ENCODE measurements at regions not wholly inside any gene's neighbourhood (a gene's known extent, or its start where the extent isn't known, plus 50 kb on each side); places are given as distances from the start of the nearest gene placed in this dataset.
"Not testable (repeated sequence)": the region's sequence is repeated elsewhere in the genome, so short reads cannot be mapped to it uniquely, and the experiment has no call there.

- FAIRE-seq (no peak), DNase-seq (ENCODE audit: low read depth) (no peak)
- Histone ChIP-seq H3K27me3 (ENCODE audit: control insufficient read depth, insufficient read depth, low read length) (no peaks in the 10 kb centered on the region), H3K4me3 (ENCODE audit: low read depth, low read length) (no peak overlapping the region), H3K36me3 (ENCODE audit: control insufficient read depth, insufficient read depth, low read length) (no peaks in the 10 kb centered on the region)
- no peak for TF ChIP-seq CTCF (IDR thresholded peaks at IDR 0.05; ENCODE audit: insufficient read depth, low read length, severe bottlenecking)
Observed at GRCh38 chr2:184372484-184372883, 225.8 kb upstream of the ZNF804A start.

- H3K36me3 ChIP-seq (ENCODE audit: control insufficient read depth, insufficient read depth, low read length) = no peaks in the 10 kb centered on the region
- TF ChIP-seq CTCF (IDR thresholded peaks at IDR 0.05; ENCODE audit: insufficient read depth, low read length, severe bottlenecking) = no peak
- FAIRE-seq = no peak
- no peaks in the 10 kb centered on the region for H3K27me3 ChIP-seq (ENCODE audit: control insufficient read depth, insufficient read depth, low read length)
- H3K4me3 ChIP-seq (ENCODE audit: low read depth, low read length) = no peak overlapping the region
- no peak for DNase-seq (ENCODE audit: low read depth)
Observed at GRCh38 chr2:184394642-184395041, 203.7 kb upstream of the ZNF804A start.

GRCh38 chr2:184402381-184402780 lies 195.9 kb upstream of the ZNF804A start:
- no peak for FAIRE-seq
- no peak for TF ChIP-seq CTCF (IDR thresholded peaks at IDR 0.05; ENCODE audit: insufficient read depth, low read length, severe bottlenecking)

GRCh38 chr2:184407041-184407630 lies 191.2 kb upstream of the ZNF804A start:
- not testable (repeated sequence) for DNase-seq (ENCODE audit: low read depth); H3K36me3 ChIP-seq (ENCODE audit: control insufficient read depth, insufficient read depth, low read length); H3K27me3 ChIP-seq (ENCODE audit: control insufficient read depth, insufficient read depth, low read length); FAIRE-seq; H3K4me3 ChIP-seq (ENCODE audit: low read depth, low read length)

More at GRCh38 chr2:184402381-184402780, 195.9 kb upstream of the ZNF804A start:
- DNase-seq (ENCODE audit: low read depth) = no peak
- H3K4me3 ChIP-seq (ENCODE audit: low read depth, low read length) = no peak overlapping the region
- no peaks in the 10 kb centered on the region for H3K36me3 ChIP-seq (ENCODE audit: control insufficient read depth, insufficient read depth, low read length)
- no peaks in the 10 kb centered on the region for H3K27me3 ChIP-seq (ENCODE audit: control insufficient read depth, insufficient read depth, low read length)

GRCh38 chr2:184410160-184410559 lies 188.2 kb upstream of the ZNF804A start:
- H3K27me3 ChIP-seq (ENCODE audit: control insufficient read depth, insufficient read depth, low read length) = no peaks in the 10 kb centered on the region
- TF ChIP-seq CTCF (IDR thresholded peaks at IDR 0.05; ENCODE audit: insufficient read depth, low read length, severe bottlenecking) = no peak
- no peaks in the 10 kb centered on the region for H3K36me3 ChIP-seq (ENCODE audit: control insufficient read depth, insufficient read depth, low read length)
- no peak for FAIRE-seq
- no peak overlapping the region for H3K4me3 ChIP-seq (ENCODE audit: low read depth, low read length)
- no peak for DNase-seq (ENCODE audit: low read depth)

GRCh38 chr2:184413221-184413620 lies 185.1 kb upstream of the ZNF804A start:
- DNase-seq (ENCODE audit: low read depth) = no peak
- H3K27me3 ChIP-seq (ENCODE audit: control insufficient read depth, insufficient read depth, low read length) = no peaks in the 10 kb centered on the region
- no peak for FAIRE-seq
- H3K4me3 ChIP-seq (ENCODE audit: low read depth, low read length) = no peak overlapping the region
- H3K36me3 ChIP-seq (ENCODE audit: control insufficient read depth, insufficient read depth, low read length) = no peaks in the 10 kb centered on the region
- TF ChIP-seq CTCF (IDR thresholded peaks at IDR 0.05; ENCODE audit: insufficient read depth, low read length, severe bottlenecking) = no peak

Data from bronchial epithelial cell (primary cell).